ENCODE measurements at regions not wholly inside any gene's neighbourhood (a gene's known extent, or its start where the extent isn't known, plus 50 kb on each side); places are given as distances from the start of the nearest gene placed in this dataset.
"Not testable (repeated sequence)": the region's sequence is repeated elsewhere in the genome, so short reads cannot be mapped to it uniquely, and the experiment has no call there.

- not testable (repeated sequence) for TF ChIP-seq CTCF (IDR thresholded peaks at IDR 0.05; ENCODE audit: poor library complexity); EZH2 (IDR thresholded peaks at IDR 0.05; ENCODE audit: borderline replicate concordance)
Observed at GRCh38 chr16:22584941-22585340, 74.2 kb downstream of the NPIPB5 start.

Measured in hepatocyte (in vitro differentiated cells).